PC-3 (cell line): ENCODE measurements at regions not wholly inside any gene's neighbourhood (a gene's known extent, or its start where the extent isn't known, plus 50 kb on each side); places are given as distances from the start of the nearest gene placed in this dataset.

ENCODE experiments used
- ATAC-seq: fragments of 200-7000 bp; cut with Tn5 transposase; 2 replicates; pipeline ENCODE4 v1.9.1; 2020; ENCODE audit warnings: mild to moderate bottlenecking, moderate library complexity
- BruUV-seq: library from RNA; stranded (reverse); fragments of 400-500 nt; replicated peaks from 2 replicates; lab custom pipeline; 2021; lab: Mats Ljungman, UMichigan
- CTCF ChIA-PET: fragments of 300-600 bp; sonication (Branson Sonifier 250); formaldehyde crosslinking; loops from one replicate; lab custom pipeline; 2022; ENCODE audit warnings: antibody characterized with exemption; lab: Charles Lee
- POLR2A ChIA-PET: fragments of 300-600 bp; sonication (Branson Sonifier 250); formaldehyde crosslinking; loops from one replicate; lab custom pipeline; 2022; ENCODE audit warnings: antibody characterized with exemption; ENCODE audit not compliant: unreplicated experiment; lab: Charles Lee
- DNase-seq: peaks from one replicate; pipeline ENCODE4 v3.0.0-alpha.2; 2015
- H2AFZ ChIP-seq: fragments of 300-600 bp; sonication (generic); 2 replicates; pipeline ENCODE4 v1.6.0; 2016; ENCODE audit warnings: antibody characterized with exemption, low read length
- H3F3A ChIP-seq: fragments of 300-600 bp; sonication (generic); one replicate; pipeline ENCODE4 v1.6.0; 2017; ENCODE audit warnings: antibody characterized with exemption, low read length, control low read depth, mild to moderate bottlenecking; ENCODE audit not compliant: unreplicated experiment
- H3K27ac ChIP-seq: fragments of 300-600 bp; sonication (generic); 2 replicates; pipeline ENCODE4 v1.5.1; 2016; ENCODE audit warnings: mild to moderate bottlenecking, low read length
- H3K27me3 ChIP-seq: fragments of 300-600 bp; sonication (generic); 2 replicates; pipeline ENCODE4 v1.6.1; 2016; ENCODE audit warnings: low read length, mixed read lengths
- H3K36me3 ChIP-seq: fragments of 300-600 bp; sonication (generic); 2 replicates; pipeline ENCODE4 v1.6.1; 2016; ENCODE audit warnings: low read depth, mixed run types, low read length, mixed read lengths
- H3K4me1 ChIP-seq: fragments of 300-600 bp; sonication (generic); 2 replicates; pipeline ENCODE4 v1.5.1; 2016; ENCODE audit warnings: low read length; ENCODE audit not compliant: insufficient read depth
- H3K4me2 ChIP-seq: fragments of 300-600 bp; sonication (generic); 2 replicates; pipeline ENCODE4 v1.6.0; 2016; ENCODE audit warnings: low read length
- H3K4me3 ChIP-seq: fragments of 300-600 bp; sonication (generic); 2 replicates; pipeline ENCODE4 v1.5.1; 2016; ENCODE audit warnings: mild to moderate bottlenecking, low read length, mixed read lengths
- H3K79me2 ChIP-seq: fragments of 300-600 bp; sonication (generic); 2 replicates; pipeline ENCODE4 v1.6.1; 2017; ENCODE audit warnings: low read length, mixed read lengths
- H3K9ac ChIP-seq: fragments of 300-600 bp; sonication (generic); 2 replicates; pipeline ENCODE4 v1.6.0; 2016; ENCODE audit warnings: mild to moderate bottlenecking, low read length
- H3K9me2 ChIP-seq: fragments of 300-600 bp; sonication (generic); replicated peaks from 2 replicates; pipeline ENCODE4 v1.6.1; 2016; ENCODE audit warnings: mixed run types, low read length, mixed read lengths
- H3K9me3 ChIP-seq: fragments of 300-600 bp; sonication (generic); 2 replicates; pipeline ENCODE4 v1.6.1; 2016; ENCODE audit warnings: low read length, mixed read lengths
- H4K20me1 ChIP-seq: fragments of 300-600 bp; sonication (generic); 2 replicates; pipeline ENCODE4 v1.6.1; 2016; ENCODE audit warnings: low read length, mixed read lengths
- CTCF ChIP-seq: fragments of 300-600 bp; sonication (generic); conservative IDR thresholded peaks from 2 replicates; pipeline ENCODE4 v1.5.1; 2017; ENCODE audit warnings: antibody characterized with exemption, low read depth, mild to moderate bottlenecking, low read length
- EZH2 ChIP-seq: fragments of 300-600 bp; sonication (generic); IDR thresholded peaks from one replicate; pipeline ENCODE4 v1.6.1; 2017; ENCODE audit warnings: antibody characterized with exemption, mild to moderate bottlenecking, low read length; ENCODE audit not compliant: unreplicated experiment
- EZH2phosphoT487 ChIP-seq: fragments of 300-600 bp; sonication (generic); IDR thresholded peaks from 2 replicates; pipeline ENCODE4 v1.6.1; 2018; ENCODE audit warnings: mild to moderate bottlenecking, antibody characterized with exemption, low read length, borderline replicate concordance
- intact Hi-C: fragments of 100-400 bp; cut with micrococcal nuclease; formaldehyde crosslinking; loops from 2 replicates; pipeline ENCODE4 v1.9.0; 2023

- 0 out of 2 replicates have a peak, but pooled peaks cover 9% of the 10 kb centered on the region for H3K9me3 ChIP-seq
- no peak for TF ChIP-seq CTCF
- TF ChIP-seq EZH2: no peak
- no peak for TF ChIP-seq EZH2phosphoT487
- no peak overlapping the region for H3K9ac ChIP-seq
- H4K20me1 ChIP-seq: no peaks in the 10 kb centered on the region
- no peaks in the 10 kb centered on the region for H3K4me1 ChIP-seq
- H3K4me3 ChIP-seq: no peak overlapping the region
- H3K9me2 ChIP-seq: no peaks in the 10 kb centered on the region
- DNase-seq: no peak
- no TSS peak for BruUV-seq
- H3K36me3 ChIP-seq: no peaks in the 10 kb centered on the region
- intact Hi-C loops: no loop called here
- POLR2A ChIA-PET: no interaction called here
- H3K27me3 ChIP-seq: no peaks in the 10 kb centered on the region
- no peak for ATAC-seq
- no peak overlapping the region for H3K27ac ChIP-seq
- CTCF ChIA-PET: no interaction called here
- no peak overlapping the region for H3K4me2 ChIP-seq
- no peak overlapping the region for H2AFZ ChIP-seq
- no peaks in the 10 kb centered on the region for H3F3A ChIP-seq
- no peaks in the 10 kb centered on the region for H3K79me2 ChIP-seq
Measured at GRCh38 chr7:8822595-8822994, 389.2 kb downstream of the NXPH1 start.

- ATAC-seq (no peak), DNase-seq (no peak)
- Histone ChIP-seq H3K79me2 (no peaks in the 10 kb centered on the region), H3K4me3 (no peak overlapping the region), H3K9me3 (0 out of 2 replicates have a peak, but pooled peaks cover 9% of the 10 kb centered on the region), H3K4me2 (no peak overlapping the region), H3K4me1 (no peaks in the 10 kb centered on the region), H4K20me1 (no peaks in the 10 kb centered on the region), H3K9me2 (no peaks in the 10 kb centered on the region), H3K36me3 (no peaks in the 10 kb centered on the region), H3K9ac (no peak overlapping the region), H3K27me3 (no peaks in the 10 kb centered on the region), H3F3A (no peaks in the 10 kb centered on the region), H2AFZ (no peak overlapping the region), H3K27ac (no peak overlapping the region)
- POLR2A ChIA-PET: no interaction called here
- CTCF ChIA-PET: no interaction called here
- no TSS peak for BruUV-seq
- TF ChIP-seq EZH2phosphoT487: no peak
- no peak for TF ChIP-seq EZH2
- TF ChIP-seq CTCF: no peak
- intact Hi-C loops: no loop called here
Measured at GRCh38 chr7:8823486-8823885, 390.1 kb downstream of the NXPH1 start.

GRCh38 chr7:8827329-8827728 lies 393.9 kb downstream of the NXPH1 start:
- Histone ChIP-seq H3K9me2 (no peaks in the 10 kb centered on the region), H3K27ac (no peak overlapping the region), H3K9me3 (no peaks in the 10 kb centered on the region), H3K4me1 (no peaks in the 10 kb centered on the region), H2AFZ (no peak overlapping the region), H3K36me3 (no peaks in the 10 kb centered on the region), H3K4me2 (no peak overlapping the region), H3K27me3 (no peaks in the 10 kb centered on the region), H3K9ac (no peak overlapping the region), H3F3A (no peaks in the 10 kb centered on the region), H3K4me3 (no peak overlapping the region), H3K79me2 (no peaks in the 10 kb centered on the region), H4K20me1 (no peaks in the 10 kb centered on the region)
- POLR2A ChIA-PET: no interaction called here
- no peak for TF ChIP-seq CTCF
- TF ChIP-seq EZH2phosphoT487: no peak
- no peak for TF ChIP-seq EZH2
- no TSS peak for BruUV-seq
- DNase-seq: no peak
- no peak for ATAC-seq
- intact Hi-C loops: no loop called here
- CTCF ChIA-PET: no interaction called here
